HEK293T (cell line): ENCODE measurements at regions not wholly inside any gene's neighbourhood (a gene's known extent, or its start where the extent isn't known, plus 50 kb on each side); places are given as distances from the start of the nearest gene placed in this dataset.

Source experiments
- ARNT ChIP-seq: fragments of 450-650 bp; IDR thresholded peaks from 2 replicates; pipeline ENCODE4 v1.6.1; 2017; ENCODE audit warnings: mild to moderate bottlenecking
- BHLHE40 ChIP-seq: fragments of 450-650 bp; IDR thresholded peaks from 2 replicates; pipeline ENCODE4 v1.6.1; 2016; ENCODE audit warnings: mild to moderate bottlenecking, moderate library complexity, borderline replicate concordance
- CTBP1 ChIP-seq: fragments of 450-650 bp; IDR thresholded peaks from 2 replicates; pipeline ENCODE4 v1.6.1; 2016; ENCODE audit warnings: borderline replicate concordance
- FOXA1 ChIP-seq: fragments of 450-650 bp; IDR thresholded peaks from 2 replicates; pipeline ENCODE4 v1.6.1; 2016; ENCODE audit warnings: mild to moderate bottlenecking
- FOXK2 ChIP-seq: fragments of 450-650 bp; IDR thresholded peaks from 2 replicates; pipeline ENCODE4 v1.6.1; 2016; ENCODE audit warnings: mild to moderate bottlenecking
- HDGF ChIP-seq: fragments of 450-650 bp; IDR thresholded peaks from 2 replicates; pipeline ENCODE4 v1.6.1; 2017; ENCODE audit warnings: antibody characterized with exemption, borderline replicate concordance
- LEF1 ChIP-seq: fragments of 450-650 bp; IDR thresholded peaks from 2 replicates; pipeline ENCODE4 v1.6.1; 2017; ENCODE audit warnings: mild to moderate bottlenecking, borderline replicate concordance
- NFRKB ChIP-seq: fragments of 450-650 bp; IDR thresholded peaks from 2 replicates; pipeline ENCODE4 v1.6.1; 2016; ENCODE audit warnings: mild to moderate bottlenecking, moderate library complexity
- PKNOX1 ChIP-seq: fragments of 450-650 bp; IDR thresholded peaks from 2 replicates; pipeline ENCODE4 v1.6.1; 2016
- SP1 ChIP-seq: fragments of 450-650 bp; IDR thresholded peaks from 2 replicates; pipeline ENCODE4 v1.6.1; 2017
- SUZ12 ChIP-seq: fragments of 450-650 bp; IDR thresholded peaks from 2 replicates; pipeline ENCODE4 v1.6.1; 2016; ENCODE audit warnings: mild to moderate bottlenecking
- ZNF384 ChIP-seq: fragments of 450-650 bp; IDR thresholded peaks from 2 replicates; pipeline ENCODE4 v1.6.1; 2016

DNA sequence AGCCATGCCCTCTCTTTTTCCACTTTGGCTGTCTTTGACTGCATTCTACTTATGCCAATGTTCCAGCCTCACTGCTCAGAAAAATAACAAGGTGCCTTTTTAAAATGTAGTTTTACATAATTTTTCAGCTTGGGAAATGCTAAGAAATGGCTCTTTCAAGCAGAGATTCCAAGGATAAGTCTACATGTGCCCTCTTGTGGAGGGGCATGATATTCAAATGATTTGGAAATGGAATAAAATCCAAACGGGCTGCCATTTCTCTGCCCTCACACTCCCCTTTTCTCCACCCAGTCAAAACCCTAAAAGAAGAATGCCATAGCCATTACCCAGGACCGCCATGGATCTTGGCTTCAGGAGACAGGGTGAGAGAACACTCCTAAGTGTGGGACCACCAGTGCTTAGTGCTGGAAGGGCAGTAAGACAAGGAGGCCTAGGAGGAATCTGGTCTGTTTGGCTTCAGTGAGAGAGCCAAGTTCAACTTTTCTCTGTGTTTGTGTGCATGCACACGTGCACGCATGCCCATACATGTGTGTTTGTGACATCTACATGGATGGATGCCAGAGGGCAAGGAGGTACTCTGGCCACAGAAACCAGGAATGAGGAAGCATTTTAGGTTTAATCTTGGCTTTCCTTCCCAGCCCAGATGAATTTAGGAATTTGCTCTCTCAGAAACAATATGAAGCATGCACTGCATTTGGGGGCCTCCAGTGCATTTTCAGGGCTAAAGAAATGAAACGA, 174.0 kb upstream of the SLC14A2 start:
- TF ChIP-seq FOXA1 (no peak), PKNOX1 (no peak), NFRKB (no peak), SP1 (no peak), ARNT (no peak), BHLHE40 (no peak), HDGF (no peak), SUZ12 (no peak), LEF1 (no peak), FOXK2 (no peak), ZNF384 (no peak), CTBP1 (no peak)
